Brain pericyte (primary cell): ENCODE measurements at regions not wholly inside any gene's neighbourhood (a gene's known extent, or its start where the extent isn't known, plus 50 kb on each side); places are given as distances from the start of the nearest gene placed in this dataset.
"Not testable (repeated sequence)": the region's sequence is repeated elsewhere in the genome, so short reads cannot be mapped to it uniquely, and the experiment has no call there.

Source experiments
- DNase-seq: peaks from one replicate; pipeline ENCODE4 v3.0.0-alpha.2; 2012; ENCODE audit warnings: low read depth, low spot score

- DNase-seq = no peak
Observed at GRCh38 chr3:72536878-72537267, 311.4 kb downstream of the SHQ1 start.

GRCh38 chr3:72536206-72536877 lies 311.9 kb downstream of the SHQ1 start:
- no peak for DNase-seq

- DNase-seq = no peak
Observed at GRCh38 chr3:72535772-72536171, 312.5 kb downstream of the SHQ1 start.

GRCh38 chr3:72533591-72534473 lies 314.4 kb downstream of the SHQ1 start:
- no peak for DNase-seq

- no peak for DNase-seq
Observed at GRCh38 chr3:72530426-72530825, 317.8 kb downstream of the SHQ1 start.

- no peak for DNase-seq
Observed at GRCh38 chr3:72529081-72529480, 319.2 kb downstream of the SHQ1 start.

- no peak for DNase-seq
Observed at GRCh38 chr3:72523429-72524151, 324.7 kb downstream of the SHQ1 start.

- DNase-seq = no peak
Observed at GRCh38 chr3:72520690-72521308, 327.4 kb downstream of the SHQ1 start.

- DNase-seq = no peak
Observed at GRCh38 chr3:72519946-72520604, 328.2 kb downstream of the SHQ1 start.

GRCh38 chr3:72517921-72518424 lies 330.3 kb downstream of the SHQ1 start:
- DNase-seq = no peak

GRCh38 chr3:72517336-72517735 lies 330.9 kb downstream of the SHQ1 start:
- DNase-seq = no peak

GRCh38 chr3:72516361-72516760 lies 331.9 kb downstream of the SHQ1 start:
- no peak for DNase-seq

- DNase-seq = no peak
Observed at GRCh38 chr3:72515941-72516340, 332.3 kb downstream of the SHQ1 start.

GRCh38 chr3:72515281-72515680 lies 333.0 kb downstream of the SHQ1 start:
- no peak for DNase-seq

- DNase-seq = no peak
Observed at GRCh38 chr3:72510247-72510646, 338.0 kb downstream of the SHQ1 start.

- DNase-seq = no peak
Observed at GRCh38 chr3:72505539-72506405, 342.5 kb downstream of the SHQ1 start.

- DNase-seq = not testable (repeated sequence)
Observed at GRCh38 chr3:72497501-72497900, 350.7 kb downstream of the SHQ1 start.

GRCh38 chr3:72496051-72496670 lies 352.1 kb downstream of the SHQ1 start:
- no peak for DNase-seq

- no peak for DNase-seq
Observed at GRCh38 chr3:72494626-72495025, 353.6 kb downstream of the SHQ1 start.

- no peak for DNase-seq
Observed at GRCh38 chr3:72494130-72494529, 354.1 kb downstream of the SHQ1 start.
